ENCODE measurements at regions not wholly inside any gene's neighbourhood (a gene's known extent, or its start where the extent isn't known, plus 50 kb on each side); places are given as distances from the start of the nearest gene placed in this dataset.

DNA sequence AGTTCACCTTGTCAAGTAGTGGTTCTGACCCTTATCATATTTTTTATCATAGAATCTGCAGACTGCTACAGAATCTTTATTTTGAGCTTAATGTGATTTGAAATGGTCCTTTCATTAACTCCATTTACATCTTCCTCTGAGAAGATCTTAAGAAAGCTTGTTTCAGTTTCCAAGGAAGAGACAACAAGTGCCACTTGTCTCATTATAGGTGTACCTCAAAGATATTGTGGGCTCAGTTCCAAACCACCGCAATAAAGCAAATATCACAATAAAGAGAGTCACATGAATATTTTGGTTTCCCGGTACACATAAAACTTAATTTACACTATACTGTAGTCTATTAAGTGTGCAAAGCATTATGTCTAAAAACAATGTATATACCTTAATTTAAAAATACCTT lies 66.4 kb upstream of the ATXN1 start:
- TF ChIP-seq, protein P1, sequence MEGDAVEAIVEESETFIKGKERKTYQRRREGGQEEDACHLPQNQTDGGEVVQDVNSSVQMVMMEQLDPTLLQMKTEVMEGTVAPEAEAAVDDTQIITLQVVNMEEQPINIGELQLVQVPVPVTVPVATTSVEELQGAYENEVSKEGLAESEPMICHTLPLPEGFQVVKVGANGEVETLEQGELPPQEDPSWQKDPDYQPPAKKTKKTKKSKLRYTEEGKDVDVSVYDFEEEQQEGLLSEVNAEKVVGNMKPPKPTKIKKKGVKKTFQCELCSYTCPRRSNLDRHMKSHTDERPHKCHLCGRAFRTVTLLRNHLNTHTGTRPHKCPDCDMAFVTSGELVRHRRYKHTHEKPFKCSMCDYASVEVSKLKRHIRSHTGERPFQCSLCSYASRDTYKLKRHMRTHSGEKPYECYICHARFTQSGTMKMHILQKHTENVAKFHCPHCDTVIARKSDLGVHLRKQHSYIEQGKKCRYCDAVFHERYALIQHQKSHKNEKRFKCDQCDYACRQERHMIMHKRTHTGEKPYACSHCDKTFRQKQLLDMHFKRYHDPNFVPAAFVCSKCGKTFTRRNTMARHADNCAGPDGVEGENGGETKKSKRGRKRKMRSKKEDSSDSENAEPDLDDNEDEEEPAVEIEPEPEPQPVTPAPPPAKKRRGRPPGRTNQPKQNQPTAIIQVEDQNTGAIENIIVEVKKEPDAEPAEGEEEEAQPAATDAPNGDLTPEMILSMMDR (IDR thresholded peaks at IDR 0.05; ENCODE audit: insufficient read depth, low read depth, low read length, missing control alignments) = no peak
- H3K4me3 ChIP-seq (ENCODE audit: low read length) = no peak overlapping the region
- DNase-seq (ENCODE audit: low read depth) = no peak

DNA sequence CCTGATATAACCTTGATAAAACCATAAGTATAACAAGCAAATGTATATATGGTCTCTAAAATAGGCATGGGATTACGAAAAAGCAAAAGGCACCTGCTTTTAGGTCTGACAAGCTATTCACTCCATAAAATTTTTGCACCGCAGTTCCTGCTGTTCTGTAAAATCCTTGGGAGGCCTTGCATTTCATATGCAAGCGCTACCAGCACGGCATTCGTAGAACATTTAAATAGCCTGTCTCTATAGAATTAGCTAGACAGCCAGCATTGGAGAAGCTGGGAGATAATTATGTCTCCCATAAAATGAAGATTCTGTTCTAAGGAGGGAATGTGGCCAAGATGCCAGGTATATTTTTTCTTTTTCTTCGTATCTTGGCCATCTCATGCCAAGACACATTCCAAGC lies 64.5 kb upstream of the ATXN1 start:
- H3K4me3 ChIP-seq (ENCODE audit: low read length) = no peak overlapping the region
- TF ChIP-seq, protein P1 (IDR thresholded peaks at IDR 0.05; ENCODE audit: insufficient read depth, low read depth, low read length, missing control alignments) = no peak
- DNase-seq (ENCODE audit: low read depth) = no peak

DNA sequence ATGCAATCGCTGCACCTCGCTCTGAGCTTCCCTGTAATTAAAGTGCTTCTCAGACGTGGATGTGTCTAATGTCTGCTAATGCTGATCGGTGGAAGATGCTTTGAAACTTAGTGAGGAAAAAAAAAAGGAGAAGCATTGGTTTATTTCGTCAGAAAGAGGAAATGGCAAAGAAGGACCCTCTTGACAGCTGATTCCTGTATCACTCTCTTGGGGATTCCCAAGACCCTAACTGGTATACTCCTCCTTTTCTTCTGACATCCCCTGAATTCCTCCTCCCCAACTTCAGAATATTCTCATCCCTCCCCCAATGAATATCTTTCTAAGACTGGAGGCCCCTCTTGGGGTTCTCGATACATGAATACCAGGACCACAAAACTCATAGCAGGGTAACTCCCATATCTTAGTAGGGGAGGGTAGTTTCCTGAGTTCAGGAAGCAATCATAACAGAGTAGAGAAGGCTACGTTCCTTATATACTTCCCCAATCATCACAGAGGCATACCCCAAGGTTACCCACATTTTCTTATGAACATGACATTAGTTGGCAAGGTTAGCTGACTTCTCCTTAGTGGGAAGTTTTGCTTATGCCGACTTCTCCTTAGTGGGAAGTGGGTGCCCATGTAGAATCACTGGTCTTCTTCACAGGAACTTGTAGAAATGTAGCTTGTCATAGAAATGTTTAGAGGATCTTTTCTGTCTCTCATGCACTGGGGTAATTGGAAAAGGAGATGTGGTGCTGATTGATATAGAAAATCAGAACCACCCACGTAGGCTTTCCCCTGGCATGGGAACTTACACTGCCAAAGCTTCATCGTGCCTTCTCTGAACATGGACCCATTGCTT lies 63.8 kb upstream of the ATXN1 start:
- no peak for DNase-seq (ENCODE audit: low read depth)
- no peak overlapping the region for H3K4me3 ChIP-seq (ENCODE audit: low read length)
- TF ChIP-seq, protein P1 (IDR thresholded peaks at IDR 0.05; ENCODE audit: insufficient read depth, low read depth, low read length, missing control alignments) = no peak

DNA sequence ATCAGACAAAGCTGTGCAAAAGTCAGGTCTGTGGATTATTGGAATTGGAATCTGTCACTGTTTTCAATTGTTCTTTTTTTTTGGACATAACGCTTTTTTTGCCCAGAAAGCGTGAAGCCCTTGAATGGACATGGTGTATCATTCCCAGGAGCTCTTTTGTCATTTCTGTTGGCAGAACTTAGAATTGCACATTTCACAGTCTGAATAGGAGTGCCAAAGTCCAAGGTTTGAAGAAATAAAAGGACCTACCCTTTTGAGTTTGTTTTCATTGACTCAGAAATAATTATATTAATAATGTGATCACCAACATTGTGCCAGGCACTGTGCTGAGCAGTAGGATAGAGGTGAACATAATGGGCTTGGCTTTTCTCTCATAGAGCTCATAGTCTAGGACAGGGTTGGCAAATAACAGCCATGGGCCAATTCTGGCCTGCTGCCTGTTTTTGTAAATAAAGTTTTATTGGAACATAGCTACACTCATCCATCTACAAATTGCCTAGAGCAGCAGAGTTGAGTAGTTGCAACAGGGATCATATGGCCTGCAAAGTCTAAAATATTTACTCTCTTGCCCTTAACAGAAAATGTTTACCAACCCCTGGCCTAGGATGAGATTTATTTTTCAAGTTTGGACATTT lies 62.6 kb upstream of the ATXN1 start:
- DNase-seq (ENCODE audit: low read depth) = no peak
- TF ChIP-seq, protein P1 (IDR thresholded peaks at IDR 0.05; ENCODE audit: insufficient read depth, low read depth, low read length, missing control alignments) = no peak
- H3K4me3 ChIP-seq (ENCODE audit: low read length) = no peak overlapping the region

DNA sequence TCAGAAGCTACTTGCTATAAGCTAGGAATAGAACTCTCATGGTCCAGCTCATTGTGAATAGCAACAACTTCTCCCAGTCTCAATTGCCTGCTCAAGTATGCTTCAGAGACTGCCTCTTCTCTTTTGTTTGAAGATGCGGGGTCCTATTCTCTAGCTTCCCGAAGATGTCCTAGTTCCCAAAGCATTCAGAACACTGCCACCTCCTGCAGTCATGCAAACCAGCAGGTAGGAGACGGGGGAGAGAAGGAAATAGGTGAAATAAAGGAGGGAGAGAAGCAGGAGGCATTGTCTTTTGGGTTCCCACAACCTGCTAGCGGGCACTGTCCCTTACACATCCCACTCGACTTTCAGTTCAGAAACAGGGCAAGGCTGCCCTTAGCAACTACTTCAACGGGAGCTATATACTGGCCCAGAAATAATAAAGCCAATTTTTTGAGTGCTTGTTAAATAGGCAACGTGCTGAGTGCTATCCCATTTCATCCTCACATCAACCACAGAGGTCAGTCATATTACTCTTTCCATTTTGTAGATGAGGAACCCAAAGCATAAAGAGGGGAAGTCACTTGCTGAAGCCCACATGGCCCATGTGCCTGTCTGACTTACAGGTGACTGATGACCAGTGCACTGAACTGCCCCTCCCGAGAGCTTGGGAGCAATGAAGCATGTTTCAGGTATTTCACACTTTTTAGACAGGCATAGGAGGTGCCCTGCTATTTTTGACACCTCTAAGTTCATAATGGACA lies 61.9 kb upstream of the ATXN1 start:
- H3K4me3 ChIP-seq (ENCODE audit: low read length) = no peak overlapping the region
- DNase-seq (ENCODE audit: low read depth) = no peak
- TF ChIP-seq, protein P1 (IDR thresholded peaks at IDR 0.05; ENCODE audit: insufficient read depth, low read depth, low read length, missing control alignments) = no peak

DNA sequence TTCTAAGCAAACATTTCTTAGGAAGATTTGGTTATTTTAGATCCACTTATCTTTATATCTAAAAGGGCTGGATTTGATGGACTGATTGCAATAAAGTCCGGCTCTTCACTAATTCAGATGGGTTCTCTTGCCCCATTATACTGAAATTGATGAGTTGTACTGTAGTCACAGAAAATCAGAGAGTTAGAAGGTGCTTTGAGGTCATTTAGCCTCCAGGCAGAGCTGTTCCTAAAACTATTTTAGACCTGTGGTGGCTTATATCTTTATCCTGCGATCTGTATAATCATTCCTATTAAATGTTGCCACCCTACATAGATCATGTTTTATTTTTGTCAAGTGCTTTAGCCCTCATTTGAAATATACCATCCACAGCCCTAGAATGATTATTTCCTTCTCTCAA lies 61.3 kb upstream of the ATXN1 start:
- H3K4me3 ChIP-seq (ENCODE audit: low read length) = no peak overlapping the region
- TF ChIP-seq, protein P1 (IDR thresholded peaks at IDR 0.05; ENCODE audit: insufficient read depth, low read depth, low read length, missing control alignments) = no peak
- DNase-seq (ENCODE audit: low read depth) = peak; percentile 44

All from epithelial cell of esophagus (primary cell).